ENCODE measurements at regions not wholly inside any gene's neighbourhood (a gene's known extent, or its start where the extent isn't known, plus 50 kb on each side); places are given as distances from the start of the nearest gene placed in this dataset.

- H3K27ac ChIP-seq (ENCODE audit: low read depth, low read length, poor library complexity, severe bottlenecking), result no peak overlapping the region
- H3K9me2 ChIP-seq (ENCODE audit: low read depth, low read length), result no peaks in the 10 kb centered on the region
- H3F3A ChIP-seq (ENCODE audit: insufficient read depth, low read length), result no peaks in the 10 kb centered on the region
- H3K36me3 ChIP-seq (ENCODE audit: insufficient read depth, low read length), result no peaks in the 10 kb centered on the region
- no peaks in the 10 kb centered on the region for H4K20me1 ChIP-seq (ENCODE audit: insufficient read depth, low read length)
- no peaks in the 10 kb centered on the region for H3K27me3 ChIP-seq (ENCODE audit: insufficient read depth, low read length)
- H3K79me2 ChIP-seq (ENCODE audit: insufficient read depth, low read length), result no peaks in the 10 kb centered on the region
- TF ChIP-seq CTCF (IDR thresholded peaks at IDR 0.05; ENCODE audit: low read length), result no peak
- TF ChIP-seq EZH2 (IDR thresholded peaks at IDR 0.05; ENCODE audit: borderline replicate concordance, low read length), result no peak
- no peak overlapping the region for H3K9ac ChIP-seq (ENCODE audit: low read length)
- H3K4me3 ChIP-seq (ENCODE audit: low read depth, low read length, poor library complexity, severe bottlenecking), result no peak overlapping the region
- H3K4me2 ChIP-seq (ENCODE audit: low read length), result no peak overlapping the region
- H3K9me3 ChIP-seq (ENCODE audit: low read length), result no peaks in the 10 kb centered on the region
- H3K4me1 ChIP-seq (ENCODE audit: insufficient read depth, low read length, severe bottlenecking), result no peaks in the 10 kb centered on the region
- no peak overlapping the region for H2AFZ ChIP-seq (ENCODE audit: low read length)
Observed at GRCh38 chr22:27125539-27125938, 468.2 kb downstream of the MIAT start.

- TF ChIP-seq EZH2 (IDR thresholded peaks at IDR 0.05; ENCODE audit: borderline replicate concordance, low read length) (no peak), CTCF (IDR thresholded peaks at IDR 0.05; ENCODE audit: low read length) (no peak)
- H3F3A ChIP-seq (ENCODE audit: insufficient read depth, low read length), result no peaks in the 10 kb centered on the region
- H2AFZ ChIP-seq (ENCODE audit: low read length), result no peak overlapping the region
- no peak overlapping the region for H3K4me3 ChIP-seq (ENCODE audit: low read depth, low read length, poor library complexity, severe bottlenecking)
- H3K9me3 ChIP-seq (ENCODE audit: low read length), result no peaks in the 10 kb centered on the region
- H4K20me1 ChIP-seq (ENCODE audit: insufficient read depth, low read length), result no peaks in the 10 kb centered on the region
- no peaks in the 10 kb centered on the region for H3K9me2 ChIP-seq (ENCODE audit: low read depth, low read length)
- H3K4me1 ChIP-seq (ENCODE audit: insufficient read depth, low read length, severe bottlenecking), result no peaks in the 10 kb centered on the region
- no peaks in the 10 kb centered on the region for H3K27me3 ChIP-seq (ENCODE audit: insufficient read depth, low read length)
- H3K36me3 ChIP-seq (ENCODE audit: insufficient read depth, low read length), result no peaks in the 10 kb centered on the region
- H3K4me2 ChIP-seq (ENCODE audit: low read length), result no peak overlapping the region
- no peak overlapping the region for H3K9ac ChIP-seq (ENCODE audit: low read length)
- no peak overlapping the region for H3K27ac ChIP-seq (ENCODE audit: low read depth, low read length, poor library complexity, severe bottlenecking)
- no peaks in the 10 kb centered on the region for H3K79me2 ChIP-seq (ENCODE audit: insufficient read depth, low read length)
Observed at GRCh38 chr22:27127911-27128310, 470.5 kb downstream of the MIAT start.

GRCh38 chr22:27128461-27129085 lies 471.2 kb downstream of the MIAT start:
- H4K20me1 ChIP-seq (ENCODE audit: insufficient read depth, low read length), result no peaks in the 10 kb centered on the region
- H3F3A ChIP-seq (ENCODE audit: insufficient read depth, low read length), result no peaks in the 10 kb centered on the region
- no peak for TF ChIP-seq CTCF (IDR thresholded peaks at IDR 0.05; ENCODE audit: low read length)
- no peak for TF ChIP-seq EZH2 (IDR thresholded peaks at IDR 0.05; ENCODE audit: borderline replicate concordance, low read length)
- no peak overlapping the region for H3K4me3 ChIP-seq (ENCODE audit: low read depth, low read length, poor library complexity, severe bottlenecking)
- no peak overlapping the region for H3K4me2 ChIP-seq (ENCODE audit: low read length)
- H3K36me3 ChIP-seq (ENCODE audit: insufficient read depth, low read length), result no peaks in the 10 kb centered on the region
- H3K79me2 ChIP-seq (ENCODE audit: insufficient read depth, low read length), result no peaks in the 10 kb centered on the region
- H3K27me3 ChIP-seq (ENCODE audit: insufficient read depth, low read length), result no peaks in the 10 kb centered on the region
- H3K9ac ChIP-seq (ENCODE audit: low read length), result no peak overlapping the region
- H2AFZ ChIP-seq (ENCODE audit: low read length), result no peak overlapping the region
- H3K4me1 ChIP-seq (ENCODE audit: insufficient read depth, low read length, severe bottlenecking), result no peaks in the 10 kb centered on the region
- no peaks in the 10 kb centered on the region for H3K9me3 ChIP-seq (ENCODE audit: low read length)
- no peaks in the 10 kb centered on the region for H3K9me2 ChIP-seq (ENCODE audit: low read depth, low read length)
- no peak overlapping the region for H3K27ac ChIP-seq (ENCODE audit: low read depth, low read length, poor library complexity, severe bottlenecking)

Measured in OCI-LY1 (cell line).